ENCODE measurements at regions not wholly inside any gene's neighbourhood (a gene's known extent, or its start where the extent isn't known, plus 50 kb on each side); places are given as distances from the start of the nearest gene placed in this dataset.

GRCh38 chr5:10116594-10116993 is 133.1 kb downstream of the ATPSCKMT start:
- no peaks in the 10 kb centered on the region for H3K4me1 ChIP-seq
- H3K4me3 ChIP-seq = no peak overlapping the region
- no peaks in the 10 kb centered on the region for H3K36me3 ChIP-seq
- no peak for DNase-seq
- no peak overlapping the region for H3K27ac ChIP-seq
- intact Hi-C loops (cut with DNase I; ENCODE audit: low total_unique reads) = no loop called here
- TF ChIP-seq POLR2AphosphoS5 (IDR thresholded peaks at IDR 0.05) (no peak), CTCF (IDR thresholded peaks at IDR 0.05 in 8 of 11, conservative IDR thresholded peaks at IDR 0.05 in 3 of 11) (no peak), POLR2A (IDR thresholded peaks at IDR 0.05) (no peak)
- peaks cover 0 to 10% (median 0%) of the 10 kb centered on the region in 8 donors for H3K9me3 ChIP-seq
- peaks cover 0 to 4% (median 0%) of the 10 kb centered on the region in 7 donors for H3K27me3 ChIP-seq (replicated peaks in 1 of 7)

GRCh38 chr5:10115669-10116068 is 134.0 kb downstream of the ATPSCKMT start:
- Histone ChIP-seq H3K36me3 (no peaks in the 10 kb centered on the region), H3K4me1 (no peaks in the 10 kb centered on the region), H3K27me3 (replicated peaks in 1 of 7) (peaks cover 0 to 4% (median 0%) of the 10 kb centered on the region in 7 donors), H3K9me3 (peaks cover 0 to 10% (median 0%) of the 10 kb centered on the region in 8 donors), H3K4me3 (no peak overlapping the region), H3K27ac (no peak overlapping the region)
- TF ChIP-seq POLR2A (IDR thresholded peaks at IDR 0.05) (no peak), POLR2AphosphoS5 (IDR thresholded peaks at IDR 0.05) (no peak), CTCF (IDR thresholded peaks at IDR 0.05 in 8 of 11, conservative IDR thresholded peaks at IDR 0.05 in 3 of 11) (no peak)
- 88 to 97% (median 92%) methylated on average over 4 of the region's 4 CpGs for WGBS, 5 donors
- no peak for DNase-seq
- intact Hi-C loops (cut with DNase I; ENCODE audit: low total_unique reads) = no loop called here

- H3K27ac ChIP-seq = no peak overlapping the region
- H3K4me1 ChIP-seq = no peaks in the 10 kb centered on the region
- H3K27me3 ChIP-seq (replicated peaks in 1 of 7) = peaks cover 0 to 4% (median 0%) of the 10 kb centered on the region in 7 donors
- no peak for DNase-seq
- no peak overlapping the region for H3K4me3 ChIP-seq
- intact Hi-C loops (cut with DNase I; ENCODE audit: low total_unique reads) = no loop called here
- WGBS, 5 donors = 33 to 48% (median 36%) methylated on average over 7 of the region's 7 CpGs
- TF ChIP-seq POLR2A (IDR thresholded peaks at IDR 0.05) (no peak), CTCF (IDR thresholded peaks at IDR 0.05 in 8 of 11, conservative IDR thresholded peaks at IDR 0.05 in 3 of 11) (no peak), POLR2AphosphoS5 (IDR thresholded peaks at IDR 0.05) (no peak)
- H3K36me3 ChIP-seq = no peaks in the 10 kb centered on the region
- peaks cover 0 to 3% (median 0%) of the 10 kb centered on the region in 8 donors for H3K9me3 ChIP-seq
Observed at GRCh38 chr5:10111571-10111970, 138.1 kb downstream of the ATPSCKMT start.

GRCh38 chr5:10110228-10110627 is 139.5 kb downstream of the ATPSCKMT start:
- WGBS, 5 donors = 85 to 92% (median 88%) methylated on average over 10 of the region's 10 CpGs
- TF ChIP-seq POLR2AphosphoS5 (IDR thresholded peaks at IDR 0.05) = no peak
- no peak for TF ChIP-seq CTCF (IDR thresholded peaks at IDR 0.05 in 8 of 11, conservative IDR thresholded peaks at IDR 0.05 in 3 of 11)
- no peak for TF ChIP-seq POLR2A (IDR thresholded peaks at IDR 0.05)

More at GRCh38 chr5:10110228-10110627, 139.5 kb downstream of the ATPSCKMT start:
- intact Hi-C loops (cut with DNase I; ENCODE audit: low total_unique reads) = no loop called here
- no peak overlapping the region for H3K4me3 ChIP-seq
- peaks cover 0 to 6% (median 0%) of the 10 kb centered on the region in 8 donors for H3K9me3 ChIP-seq
- H3K4me1 ChIP-seq = no peaks in the 10 kb centered on the region
- H3K27me3 ChIP-seq (replicated peaks in 1 of 7) = peaks cover 0 to 4% (median 0%) of the 10 kb centered on the region in 7 donors
- no peak overlapping the region for H3K27ac ChIP-seq
- H3K36me3 ChIP-seq = no peaks in the 10 kb centered on the region
- DNase-seq = no peak
